Mesenchymal stem cell (in vitro differentiated cells and primary cell): ENCODE measurements at regions not wholly inside any gene's neighbourhood (a gene's known extent, or its start where the extent isn't known, plus 50 kb on each side); places are given as distances from the start of the nearest gene placed in this dataset.

Source experiments
- DNase-seq: peaks from one replicate; pipeline ENCODE4 v3.0.0-alpha.2; 2013
- H2AFZ ChIP-seq: one replicate; pipeline ENCODE4 v1.6.1; 2013; ENCODE audit warnings: low read depth, mild to moderate bottlenecking, control low read depth, inconsistent platforms, low read length, moderate library complexity
- H2AK5ac ChIP-seq: 2 replicates; pipeline ENCODE4 v1.6.1; 2013; ENCODE audit warnings: low read length, moderate library complexity, mild to moderate bottlenecking, inconsistent platforms; ENCODE audit not compliant: severe bottlenecking
- H2BK120ac ChIP-seq: one replicate; pipeline ENCODE4 v1.6.1; 2013; ENCODE audit warnings: low read depth, mild to moderate bottlenecking, inconsistent platforms, low read length, moderate library complexity
- H2BK12ac ChIP-seq, 2 experiments: one replicate each; pipeline ENCODE4 v1.6.1; 2013; ENCODE audit warnings: inconsistent platforms in 2 of 2, low read length in 2 of 2, mild to moderate bottlenecking in 2 of 2, moderate library complexity in 2 of 2, control low read depth in 1 of 2
- H2BK15ac ChIP-seq: one replicate; pipeline ENCODE4 v1.6.1; 2013; ENCODE audit warnings: mild to moderate bottlenecking, low read depth, inconsistent platforms; ENCODE audit not compliant: poor library complexity, severe bottlenecking
- H2BK5ac ChIP-seq: 2 replicates; pipeline ENCODE4 v1.6.1; 2013; ENCODE audit warnings: low read depth, mild to moderate bottlenecking, low read length, control low read depth, inconsistent platforms; ENCODE audit not compliant: poor library complexity, severe bottlenecking
- H3K14ac ChIP-seq, 2 experiments: one replicate each; pipeline ENCODE4 v1.6.1; 2013; ENCODE audit warnings: inconsistent platforms in 2 of 2, low read length in 2 of 2, control low read depth in 1 of 2, mild to moderate bottlenecking in 1 of 2, moderate library complexity in 1 of 2
- H3K18ac ChIP-seq, 2 experiments: one replicate each; pipeline ENCODE4 v1.6.1; 2013; ENCODE audit warnings: inconsistent platforms in 2 of 2, low read length in 2 of 2, control low read depth in 1 of 2, low read depth in 1 of 2, mild to moderate bottlenecking in 1 of 2
- H3K23ac ChIP-seq, 2 experiments: one replicate each; pipeline ENCODE4 v1.6.1; 2013; ENCODE audit warnings: inconsistent platforms in 2 of 2, low read length in 2 of 2, mild to moderate bottlenecking in 2 of 2, moderate library complexity in 2 of 2, control low read depth in 1 of 2
- H3K27ac ChIP-seq: 2 replicates; pipeline ENCODE4 v1.5.1; 2013; ENCODE audit warnings: mild to moderate bottlenecking, moderate library complexity, low read length, control low read depth, inconsistent platforms; ENCODE audit not compliant: poor library complexity, severe bottlenecking
- H3K27me3 ChIP-seq, 2 experiments: 2 replicates each; pipeline versions ENCODE4 v1.6.1 to v1.7.0; 2013; ENCODE audit warnings: low read length in 2 of 2, mild to moderate bottlenecking in 2 of 2, moderate library complexity in 2 of 2, control low read depth in 1 of 2, inconsistent platforms in 1 of 2; ENCODE audit not compliant: control insufficient read depth in 1 of 2, insufficient read depth in 1 of 2
- H3K36me3 ChIP-seq, 2 experiments: 2 replicates each; pipeline versions ENCODE4 v1.6.1 to v1.7.0; 2013; ENCODE audit warnings: low read length in 2 of 2, control low read depth in 1 of 2, inconsistent platforms in 1 of 2, low read depth in 1 of 2, mild to moderate bottlenecking in 1 of 2; ENCODE audit not compliant: insufficient read depth in 2 of 2, control insufficient read depth in 1 of 2
- H3K4ac ChIP-seq, 2 experiments: one replicate each; pipeline ENCODE4 v1.6.1; 2013; ENCODE audit warnings: inconsistent platforms in 2 of 2, low read length in 2 of 2, mild to moderate bottlenecking in 2 of 2, moderate library complexity in 2 of 2, control low read depth in 1 of 2, low read depth in 1 of 2
- H3K4me1 ChIP-seq: 2 replicates; pipeline ENCODE4 v1.6.1; 2013; ENCODE audit warnings: low read depth, low read length, control low read depth; ENCODE audit not compliant: control insufficient read depth, insufficient read depth
- H3K4me2 ChIP-seq: 2 replicates; pipeline ENCODE4 v1.6.1; 2013; ENCODE audit warnings: low read length, mild to moderate bottlenecking, inconsistent platforms; ENCODE audit not compliant: poor library complexity, severe bottlenecking
- H3K4me3 ChIP-seq, 2 experiments: 2 replicates each; pipeline versions ENCODE4 v1.5.1 to v1.7.0; 2013; ENCODE audit warnings: low read length in 2 of 2, mild to moderate bottlenecking in 2 of 2, control low read depth in 1 of 2, low read depth in 1 of 2; ENCODE audit not compliant: insufficient read depth in 1 of 2
- H3K79me1 ChIP-seq: replicated peaks from 2 replicates; pipeline ENCODE4 v1.6.1; 2013; ENCODE audit warnings: mild to moderate bottlenecking, control low read depth, low read length, inconsistent platforms; ENCODE audit not compliant: poor library complexity, severe bottlenecking
- H3K9ac ChIP-seq: 2 replicates; pipeline ENCODE4 v1.7.0; 2013; ENCODE audit warnings: mild to moderate bottlenecking, low read length, moderate library complexity
- H3K9me3 ChIP-seq: 2 replicates; pipeline ENCODE4 v1.7.0; 2013; ENCODE audit warnings: mild to moderate bottlenecking, low read length; ENCODE audit not compliant: control insufficient read depth
- H4K8ac ChIP-seq: one replicate; pipeline ENCODE4 v1.6.1; 2013; ENCODE audit warnings: inconsistent platforms, mild to moderate bottlenecking, low read length, moderate library complexity
- H4K91ac ChIP-seq: one replicate; pipeline ENCODE4 v1.6.1; 2013; ENCODE audit warnings: mild to moderate bottlenecking, low read length, inconsistent platforms
- WGBS: methylation state at CpG from one replicate; pipeline ENCODE4 v1.1.7; 2013; ENCODE audit warnings: mixed read lengths; 5-methylcytosine and 5-hydroxymethylcytosine counted together

- Histone ChIP-seq H2AFZ (no peak overlapping the region), H2BK12ac (no peak overlapping the region), H2BK15ac (no peak overlapping the region), H3K27me3 (no peaks in the 10 kb centered on the region), H3K4me2 (peak overlapping the region; percentile 7), H2BK5ac (no peak overlapping the region), H4K8ac (no peak overlapping the region), H4K91ac (no peak overlapping the region), H3K36me3 (no peaks in the 10 kb centered on the region), H2AK5ac (no peak overlapping the region), H3K4me1 (peaks cover 3% of the 10 kb centered on the region), H3K4me3 (no peak overlapping the region), H3K79me1 (no peaks in the 10 kb centered on the region), H3K23ac (no peak overlapping the region), H2BK120ac (no peak overlapping the region), H3K4ac (no peak overlapping the region), H3K18ac (no peak overlapping the region), H3K9me3 (no peaks in the 10 kb centered on the region), H3K9ac (no peak overlapping the region), H3K27ac (peak overlapping the region; percentile 49), H3K14ac (no peak overlapping the region)
- no peak for DNase-seq
- 85% methylated on average over 8 of the region's 8 CpGs for WGBS
Measured at GRCh38 chr14:86938320-86938719, 1054.7 kb downstream of the GALC start.

- Histone ChIP-seq H2BK5ac (no peak overlapping the region), H4K8ac (no peak overlapping the region), H3K4me2 (no peak overlapping the region), H3K9me3 (no peaks in the 10 kb centered on the region), H3K4ac (no peak overlapping the region), H3K9ac (no peak overlapping the region), H2BK120ac (no peak overlapping the region), H3K14ac (no peak overlapping the region), H3K4me1 (peaks cover 3% of the 10 kb centered on the region), H3K23ac (no peak overlapping the region), H3K18ac (no peak overlapping the region), H4K91ac (no peak overlapping the region), H3K36me3 (no peaks in the 10 kb centered on the region), H3K27me3 (no peaks in the 10 kb centered on the region), H3K27ac (no peak overlapping the region), H2AFZ (no peak overlapping the region), H2BK15ac (no peak overlapping the region), H2AK5ac (peak overlapping the region; percentile 9), H3K79me1 (no peaks in the 10 kb centered on the region), H2BK12ac (no peak overlapping the region), H3K4me3 (no peak overlapping the region)
- WGBS = 79% methylated on average over 2 of the region's 2 CpGs
- DNase-seq = no peak
Measured at GRCh38 chr14:86936556-86936955, 1056.4 kb downstream of the GALC start.

DNA sequence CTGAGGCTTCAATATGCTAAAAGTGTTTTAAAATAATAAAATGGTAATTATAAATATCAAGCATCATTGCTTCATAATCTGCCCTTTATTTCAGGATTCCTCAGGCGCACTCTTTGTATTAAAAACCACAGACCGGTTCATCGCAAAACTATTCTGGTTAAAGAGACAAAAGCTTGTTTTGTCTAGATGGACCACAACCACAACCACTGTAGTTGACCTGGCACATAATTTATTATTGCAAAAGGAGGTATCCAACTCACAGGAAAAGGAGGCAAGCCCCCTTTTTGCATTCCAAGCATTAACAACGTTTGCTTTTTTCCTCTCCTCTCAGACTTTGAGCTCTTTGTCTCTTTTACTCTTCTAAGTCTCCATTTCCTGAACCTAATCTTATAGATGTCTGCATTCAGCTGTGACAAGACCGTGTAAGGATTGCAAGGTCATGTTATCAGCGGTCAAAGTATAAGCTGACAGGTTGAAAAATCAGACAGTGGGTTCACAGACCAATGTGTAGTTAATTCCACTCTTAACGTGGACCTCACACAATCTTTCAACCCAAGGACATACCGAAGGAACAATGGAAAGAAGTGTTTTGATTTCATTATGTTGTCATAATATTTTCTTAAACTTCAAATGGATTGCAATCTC lies 1057.6 kb downstream of the GALC start:
- H3K9me3 ChIP-seq = no peaks in the 10 kb centered on the region
- no peak overlapping the region for H3K4me2 ChIP-seq
- H2BK15ac ChIP-seq = no peak overlapping the region
- 82% methylated on average over 6 of the region's 8 CpGs for whole genome bisulfite sequencing
- no peak overlapping the region for H3K18ac ChIP-seq
- no peaks in the 10 kb centered on the region for H3K36me3 ChIP-seq
- DNase-seq = no peak
- no peak overlapping the region for H2AK5ac ChIP-seq
- no peaks in the 10 kb centered on the region for H3K27me3 ChIP-seq
- H3K79me1 ChIP-seq = no peaks in the 10 kb centered on the region
- H4K8ac ChIP-seq = no peak overlapping the region
- H3K4ac ChIP-seq = no peak overlapping the region
- peaks cover 3% of the 10 kb centered on the region for H3K4me1 ChIP-seq
- H2AFZ ChIP-seq = no peak overlapping the region
- H4K91ac ChIP-seq = no peak overlapping the region
- H3K9ac ChIP-seq = no peak overlapping the region
- H3K4me3 ChIP-seq = no peak overlapping the region
- no peak overlapping the region for H2BK12ac ChIP-seq
- no peak overlapping the region for H2BK120ac ChIP-seq
- H2BK5ac ChIP-seq = no peak overlapping the region
- H3K23ac ChIP-seq = no peak overlapping the region
- H3K27ac ChIP-seq = peak overlapping the region; percentile 87
- no peak overlapping the region for H3K14ac ChIP-seq

DNA sequence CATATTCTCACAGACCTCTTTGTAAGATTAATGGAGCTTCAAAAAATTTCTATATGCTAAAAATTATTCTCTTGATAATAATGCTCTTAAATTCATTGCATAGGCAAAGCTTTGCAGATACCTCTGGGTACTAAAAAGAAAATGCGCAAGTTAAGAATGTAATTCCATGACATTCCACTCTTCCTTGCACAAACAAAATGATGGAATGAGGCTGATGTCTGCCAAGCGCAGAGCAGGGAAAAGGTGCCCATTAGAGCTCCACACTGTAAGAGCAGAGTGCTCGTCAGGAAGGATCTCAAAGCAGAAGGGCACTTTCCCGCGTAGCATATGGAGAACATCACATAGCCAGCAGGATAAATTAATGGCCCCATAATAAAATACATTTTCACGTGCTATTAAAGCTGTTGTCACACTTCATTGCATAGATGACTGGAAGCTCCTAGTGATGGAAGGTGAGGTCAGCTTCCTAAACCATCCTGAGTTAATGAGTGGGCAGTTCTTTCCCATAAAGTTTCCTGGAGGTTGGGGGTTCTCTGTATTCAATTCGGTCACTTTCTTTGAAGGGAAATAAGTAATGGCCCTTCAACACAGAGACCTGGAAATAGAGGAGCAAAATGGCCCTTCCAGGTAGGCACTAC lies 1058.9 kb downstream of the GALC start:
- Histone ChIP-seq H2BK12ac (no peak overlapping the region), H2BK15ac (no peak overlapping the region), H3K18ac (peak overlapping the region in 1 of 2 experiments; percentile 33), H3K36me3 (no peaks in the 10 kb centered on the region), H3K4me3 (no peak overlapping the region), H4K91ac (no peak overlapping the region), H2AK5ac (peak overlapping the region; percentile 72), H3K4me1 (peaks cover 3% of the 10 kb centered on the region), H4K8ac (no peak overlapping the region), H3K4me2 (no peak overlapping the region), H3K4ac (no peak overlapping the region), H3K23ac (no peak overlapping the region), H3K9me3 (no peaks in the 10 kb centered on the region), H3K79me1 (no peaks in the 10 kb centered on the region), H3K9ac (no peak overlapping the region), H3K14ac (no peak overlapping the region), H2AFZ (no peak overlapping the region), H2BK5ac (peak overlapping the region; percentile 71), H2BK120ac (no peak overlapping the region), H3K27me3 (no peaks in the 10 kb centered on the region), H3K27ac (peak overlapping the region; percentile 87)
- WGBS = 89% methylated on average over 5 of the region's 7 CpGs
- DNase-seq = no peak
